ENCODE measurements at regions not wholly inside any gene's neighbourhood (a gene's known extent, or its start where the extent isn't known, plus 50 kb on each side); places are given as distances from the start of the nearest gene placed in this dataset.
A peak's percentile ranks its signal among the peaks of the same experiment; 100 is the strongest.
"Not testable (repeated sequence)": the region's sequence is repeated elsewhere in the genome, so short reads cannot be mapped to it uniquely, and the experiment has no call there.

- DNase-seq (ENCODE audit: low read depth in 4 of 4, low spot score in 3 of 4) = no peak
Observed at GRCh38 chr10:5576780-5577624, 52.2 kb downstream of the CALML3 start.

GRCh38 chr10:5580038-5580428 lies 55.3 kb downstream of the CALML3 start:
- DNase-seq (ENCODE audit: low read depth in 4 of 4, low spot score in 3 of 4) = not testable (repeated sequence)

GRCh38 chr10:5581670-5582566 lies 57.2 kb downstream of the CALML3 start:
- DNase-seq (ENCODE audit: low read depth in 4 of 4, low spot score in 3 of 4) = no peak

- no peak for DNase-seq (ENCODE audit: low read depth in 4 of 4, low spot score in 3 of 4)
Observed at GRCh38 chr10:5582736-5583135, 58.0 kb downstream of the CALML3 start.

GRCh38 chr10:5583525-5584175 lies 58.9 kb downstream of the CALML3 start:
- peak in 2 of 4 donors; percentile 62 to 76 for DNase-seq (ENCODE audit: low read depth in 4 of 4, low spot score in 3 of 4)

GRCh38 chr10:5584895-5585516 lies 60.2 kb downstream of the CALML3 start:
- DNase-seq (ENCODE audit: low read depth in 4 of 4, low spot score in 3 of 4) = no peak

- no peak for DNase-seq (ENCODE audit: low read depth in 4 of 4, low spot score in 3 of 4)
Observed at GRCh38 chr10:5585517-5586206, 60.9 kb downstream of the CALML3 start.

- DNase-seq (ENCODE audit: low read depth in 4 of 4, low spot score in 3 of 4) = no peak
Observed at GRCh38 chr10:5587151-5588079, 62.7 kb downstream of the CALML3 start.

- DNase-seq (ENCODE audit: low read depth in 4 of 4, low spot score in 3 of 4) = no peak
Observed at GRCh38 chr10:5588080-5588453, 63.3 kb downstream of the CALML3 start.

GRCh38 chr10:5588603-5589002 lies 63.8 kb downstream of the CALML3 start:
- no peak for DNase-seq (ENCODE audit: low read depth in 4 of 4, low spot score in 3 of 4)

Measured in left renal pelvis (tissue), 4 donors.